ENCODE measurements at regions not wholly inside any gene's neighbourhood (a gene's known extent, or its start where the extent isn't known, plus 50 kb on each side); places are given as distances from the start of the nearest gene placed in this dataset.

DNA sequence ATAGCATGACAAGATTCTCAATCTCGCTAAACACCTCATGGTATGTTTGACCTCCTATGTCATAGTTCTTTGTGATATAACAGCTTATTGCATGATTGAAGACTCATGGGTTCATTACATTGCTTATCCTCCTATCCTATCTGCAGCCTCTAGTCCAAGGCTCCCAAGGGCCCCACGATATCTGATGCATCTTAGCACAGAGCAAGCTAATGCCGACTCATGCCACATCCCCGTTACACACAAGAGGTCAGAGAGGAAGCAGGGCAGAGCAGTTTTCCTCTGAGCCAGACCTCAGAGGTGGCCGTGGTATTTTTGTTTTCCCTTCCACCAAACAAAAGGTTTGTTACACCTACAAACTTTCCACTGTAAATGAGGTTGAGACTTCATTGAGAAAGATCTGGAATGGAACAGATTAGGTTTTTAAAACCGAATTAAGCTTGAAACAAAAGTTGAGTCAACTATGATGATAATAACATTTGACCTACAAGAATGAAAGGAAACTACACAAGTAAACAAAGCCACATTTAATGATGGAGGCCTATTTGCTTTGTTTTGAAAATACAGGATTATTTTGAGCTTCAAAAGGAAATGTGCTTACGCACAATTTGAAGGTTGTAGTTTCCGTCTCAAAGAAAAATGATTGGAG, 133.9 kb upstream of the MYLIP start:
- no TSS peak for BruUV-seq (replicated peaks)
- intact Hi-C loops (cut with micrococcal nuclease; ENCODE audit: unreplicated experiment), result no loop called here
- H3K4me1 Mint-ChIP-seq (ENCODE audit: low read depth, unreplicated experiment), result no peaks in the 10 kb centered on the region
- no peak overlapping the region for H3K4me3 Mint-ChIP-seq (ENCODE audit: low read depth, unreplicated experiment)
- H3K27ac Mint-ChIP-seq (ENCODE audit: unreplicated experiment), result no peak overlapping the region
- no peaks in the 10 kb centered on the region for H3K9me3 Mint-ChIP-seq (ENCODE audit: low read depth, unreplicated experiment)
- DNase-seq, result no peak
- TF ChIP-seq, protein P1, sequence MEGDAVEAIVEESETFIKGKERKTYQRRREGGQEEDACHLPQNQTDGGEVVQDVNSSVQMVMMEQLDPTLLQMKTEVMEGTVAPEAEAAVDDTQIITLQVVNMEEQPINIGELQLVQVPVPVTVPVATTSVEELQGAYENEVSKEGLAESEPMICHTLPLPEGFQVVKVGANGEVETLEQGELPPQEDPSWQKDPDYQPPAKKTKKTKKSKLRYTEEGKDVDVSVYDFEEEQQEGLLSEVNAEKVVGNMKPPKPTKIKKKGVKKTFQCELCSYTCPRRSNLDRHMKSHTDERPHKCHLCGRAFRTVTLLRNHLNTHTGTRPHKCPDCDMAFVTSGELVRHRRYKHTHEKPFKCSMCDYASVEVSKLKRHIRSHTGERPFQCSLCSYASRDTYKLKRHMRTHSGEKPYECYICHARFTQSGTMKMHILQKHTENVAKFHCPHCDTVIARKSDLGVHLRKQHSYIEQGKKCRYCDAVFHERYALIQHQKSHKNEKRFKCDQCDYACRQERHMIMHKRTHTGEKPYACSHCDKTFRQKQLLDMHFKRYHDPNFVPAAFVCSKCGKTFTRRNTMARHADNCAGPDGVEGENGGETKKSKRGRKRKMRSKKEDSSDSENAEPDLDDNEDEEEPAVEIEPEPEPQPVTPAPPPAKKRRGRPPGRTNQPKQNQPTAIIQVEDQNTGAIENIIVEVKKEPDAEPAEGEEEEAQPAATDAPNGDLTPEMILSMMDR (IDR thresholded peaks at IDR 0.05; ENCODE audit: unreplicated experiment), result no peak
- no peaks in the 10 kb centered on the region for H3K36me3 Mint-ChIP-seq (ENCODE audit: insufficient read depth, unreplicated experiment)
- peaks cover 27% of the 10 kb centered on the region for H3K27me3 Mint-ChIP-seq (ENCODE audit: unreplicated experiment)
- CTCF ChIA-PET, result no interaction called here

DNA sequence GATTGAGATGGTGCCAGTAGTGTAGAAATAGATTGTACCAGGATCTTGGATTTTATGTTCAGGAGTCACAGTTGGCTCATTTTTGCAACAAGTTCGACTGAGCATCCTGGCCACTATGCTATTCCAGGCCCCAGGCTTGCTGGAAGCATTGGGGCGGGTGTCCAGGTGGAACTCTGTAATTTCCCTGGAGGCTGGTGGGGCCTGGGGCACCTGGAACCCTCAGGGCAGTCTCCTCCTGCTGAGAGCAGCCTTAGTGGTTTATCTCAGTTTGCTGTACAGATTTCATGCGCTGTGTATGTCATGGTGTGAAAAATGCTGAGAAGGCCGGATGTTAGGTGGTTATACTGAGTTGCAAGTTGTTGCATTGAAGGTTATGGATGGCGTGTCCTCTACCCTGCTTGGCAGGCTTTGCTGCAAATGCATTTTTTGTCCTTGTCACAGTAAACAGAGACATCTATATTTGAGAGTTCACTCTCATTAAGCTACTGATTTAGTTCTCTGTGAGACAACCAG, 135.1 kb upstream of the MYLIP start:
- DNase-seq, result no peak
- no peaks in the 10 kb centered on the region for H3K36me3 Mint-ChIP-seq (ENCODE audit: insufficient read depth, unreplicated experiment)
- TF ChIP-seq, protein P1 (IDR thresholded peaks at IDR 0.05; ENCODE audit: unreplicated experiment), result no peak
- no peaks in the 10 kb centered on the region for H3K9me3 Mint-ChIP-seq (ENCODE audit: low read depth, unreplicated experiment)
- H3K27me3 Mint-ChIP-seq (ENCODE audit: unreplicated experiment), result peaks cover 33% of the 10 kb centered on the region
- H3K4me1 Mint-ChIP-seq (ENCODE audit: low read depth, unreplicated experiment), result no peaks in the 10 kb centered on the region
- intact Hi-C loops (cut with micrococcal nuclease; ENCODE audit: unreplicated experiment), result no loop called here
- no TSS peak for BruUV-seq (replicated peaks)
- CTCF ChIA-PET, result no interaction called here
- no peak overlapping the region for H3K4me3 Mint-ChIP-seq (ENCODE audit: low read depth, unreplicated experiment)
- no peak overlapping the region for H3K27ac Mint-ChIP-seq (ENCODE audit: unreplicated experiment)

DNA sequence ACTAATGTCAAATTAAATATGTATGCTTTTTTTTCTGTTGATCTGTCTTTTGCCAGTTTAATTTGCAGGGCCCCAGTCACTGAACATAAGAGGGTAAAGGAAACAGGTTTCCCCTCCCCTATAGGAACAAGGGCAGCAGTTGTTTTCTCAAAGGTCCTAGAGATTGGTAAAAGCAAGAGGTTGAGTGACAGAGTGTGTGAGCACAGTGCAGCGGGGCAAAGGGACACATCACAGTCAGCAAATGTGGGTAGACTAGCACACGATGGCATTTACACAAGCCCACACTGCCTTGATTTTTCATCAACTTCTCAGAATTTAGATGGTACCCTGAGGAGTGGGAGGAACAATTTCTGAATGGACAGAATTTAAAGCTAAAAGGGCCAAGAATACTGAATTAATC, 138.7 kb upstream of the MYLIP start:
- Mint-ChIP-seq H3K4me3 (ENCODE audit: low read depth, unreplicated experiment) (no peak overlapping the region), H3K9me3 (ENCODE audit: low read depth, unreplicated experiment) (no peaks in the 10 kb centered on the region), H3K27ac (ENCODE audit: unreplicated experiment) (no peak overlapping the region), H3K27me3 (ENCODE audit: unreplicated experiment) (peaks cover 22% of the 10 kb centered on the region), H3K4me1 (ENCODE audit: low read depth, unreplicated experiment) (no peaks in the 10 kb centered on the region), H3K36me3 (ENCODE audit: insufficient read depth, unreplicated experiment) (no peaks in the 10 kb centered on the region)
- no TSS peak for BruUV-seq (replicated peaks)
- CTCF ChIA-PET, result no interaction called here
- TF ChIP-seq, protein P1 (IDR thresholded peaks at IDR 0.05; ENCODE audit: unreplicated experiment), result no peak
- no peak for DNase-seq
- intact Hi-C loops (cut with micrococcal nuclease; ENCODE audit: unreplicated experiment), result no loop called here

DNA sequence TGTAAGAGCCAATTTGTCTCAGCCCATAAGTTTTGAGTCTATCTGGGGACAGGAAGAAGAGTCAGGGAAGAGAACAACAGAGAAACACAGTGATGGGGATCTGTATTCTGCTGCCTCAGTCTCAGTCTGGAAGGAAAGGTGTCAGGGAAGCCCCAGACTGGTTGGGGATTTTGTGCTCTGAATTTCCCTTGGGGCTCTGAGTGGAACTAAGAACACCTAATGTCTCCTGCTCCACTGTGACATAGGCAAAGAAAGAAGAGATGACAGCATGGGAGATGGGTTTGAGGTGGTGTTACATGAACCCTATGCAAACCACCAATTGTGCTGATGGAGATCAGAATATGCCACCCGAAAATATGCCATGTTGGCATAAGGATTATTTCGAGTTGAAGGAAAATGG, 139.5 kb upstream of the MYLIP start:
- H3K36me3 Mint-ChIP-seq (ENCODE audit: insufficient read depth, unreplicated experiment), result no peaks in the 10 kb centered on the region
- no peak overlapping the region for H3K27ac Mint-ChIP-seq (ENCODE audit: unreplicated experiment)
- H3K4me3 Mint-ChIP-seq (ENCODE audit: low read depth, unreplicated experiment), result no peak overlapping the region
- no peaks in the 10 kb centered on the region for H3K4me1 Mint-ChIP-seq (ENCODE audit: low read depth, unreplicated experiment)
- H3K9me3 Mint-ChIP-seq (ENCODE audit: low read depth, unreplicated experiment), result no peaks in the 10 kb centered on the region
- peaks cover 27% of the 10 kb centered on the region for H3K27me3 Mint-ChIP-seq (ENCODE audit: unreplicated experiment)
- no peak for DNase-seq
- BruUV-seq (replicated peaks), result no TSS peak
- TF ChIP-seq, protein P1 (IDR thresholded peaks at IDR 0.05; ENCODE audit: unreplicated experiment), result no peak
- CTCF ChIA-PET, result no interaction called here
- intact Hi-C loops (cut with micrococcal nuclease; ENCODE audit: unreplicated experiment), result no loop called here
